ENCODE measurements at regions not wholly inside any gene's neighbourhood (a gene's known extent, or its start where the extent isn't known, plus 50 kb on each side); places are given as distances from the start of the nearest gene placed in this dataset.

GRCh38 chr6:156508923-156509322 is 268.3 kb upstream of the ARID1B start:
- H3K27ac ChIP-seq (ENCODE audit: low read depth, low read length, poor library complexity, severe bottlenecking): no peak overlapping the region
- H3K9me3 ChIP-seq (ENCODE audit: low read length): no peaks in the 10 kb centered on the region
- H3K4me2 ChIP-seq (ENCODE audit: low read length): peak overlapping the region; percentile 10; the same call in 1 of the 2 replicates
- peaks cover 13% of the 10 kb centered on the region for H3K4me1 ChIP-seq (ENCODE audit: insufficient read depth, low read length, poor library complexity, severe bottlenecking)
- no peak overlapping the region for H2AFZ ChIP-seq (ENCODE audit: low read length)
- CTCF ChIA-PET (ENCODE audit: unreplicated experiment): no interaction called here
- DNase-seq (ENCODE audit: low spot score): peak; percentile 82
- no TSS peak for BruUV-seq (replicated peaks)
- H3K36me3 ChIP-seq (ENCODE audit: insufficient read depth, low read length): no peaks in the 10 kb centered on the region
- no peaks in the 10 kb centered on the region for H3K79me2 ChIP-seq (ENCODE audit: insufficient read depth, low read depth, low read length)
- no peaks in the 10 kb centered on the region for H3K9me2 ChIP-seq (ENCODE audit: insufficient read depth, low read length)
- POLR2A ChIA-PET: interaction anchor here (0.8 to 2.2 kb wide), 2 partner anchors 9 to 133 kb away, joined by 3 to 9 read pairs; no protein-coding TSS in a partner anchor
- no peak overlapping the region for H3K4me3 ChIP-seq (ENCODE audit: low read depth, low read length, poor library complexity, severe bottlenecking)
- intact Hi-C loops (cut with micrococcal nuclease; ENCODE audit: unreplicated experiment): no loop called here
- no peaks in the 10 kb centered on the region for H4K20me1 ChIP-seq (ENCODE audit: insufficient read depth, low read length)
- TF ChIP-seq EZH2phosphoT487 (IDR thresholded peaks at IDR 0.05; ENCODE audit: borderline replicate concordance, low read depth, low read length): no peak
- TF ChIP-seq, protein P1, sequence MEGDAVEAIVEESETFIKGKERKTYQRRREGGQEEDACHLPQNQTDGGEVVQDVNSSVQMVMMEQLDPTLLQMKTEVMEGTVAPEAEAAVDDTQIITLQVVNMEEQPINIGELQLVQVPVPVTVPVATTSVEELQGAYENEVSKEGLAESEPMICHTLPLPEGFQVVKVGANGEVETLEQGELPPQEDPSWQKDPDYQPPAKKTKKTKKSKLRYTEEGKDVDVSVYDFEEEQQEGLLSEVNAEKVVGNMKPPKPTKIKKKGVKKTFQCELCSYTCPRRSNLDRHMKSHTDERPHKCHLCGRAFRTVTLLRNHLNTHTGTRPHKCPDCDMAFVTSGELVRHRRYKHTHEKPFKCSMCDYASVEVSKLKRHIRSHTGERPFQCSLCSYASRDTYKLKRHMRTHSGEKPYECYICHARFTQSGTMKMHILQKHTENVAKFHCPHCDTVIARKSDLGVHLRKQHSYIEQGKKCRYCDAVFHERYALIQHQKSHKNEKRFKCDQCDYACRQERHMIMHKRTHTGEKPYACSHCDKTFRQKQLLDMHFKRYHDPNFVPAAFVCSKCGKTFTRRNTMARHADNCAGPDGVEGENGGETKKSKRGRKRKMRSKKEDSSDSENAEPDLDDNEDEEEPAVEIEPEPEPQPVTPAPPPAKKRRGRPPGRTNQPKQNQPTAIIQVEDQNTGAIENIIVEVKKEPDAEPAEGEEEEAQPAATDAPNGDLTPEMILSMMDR (conservative IDR thresholded peaks at IDR 0.05; ENCODE audit: low read length): no peak

DNA sequence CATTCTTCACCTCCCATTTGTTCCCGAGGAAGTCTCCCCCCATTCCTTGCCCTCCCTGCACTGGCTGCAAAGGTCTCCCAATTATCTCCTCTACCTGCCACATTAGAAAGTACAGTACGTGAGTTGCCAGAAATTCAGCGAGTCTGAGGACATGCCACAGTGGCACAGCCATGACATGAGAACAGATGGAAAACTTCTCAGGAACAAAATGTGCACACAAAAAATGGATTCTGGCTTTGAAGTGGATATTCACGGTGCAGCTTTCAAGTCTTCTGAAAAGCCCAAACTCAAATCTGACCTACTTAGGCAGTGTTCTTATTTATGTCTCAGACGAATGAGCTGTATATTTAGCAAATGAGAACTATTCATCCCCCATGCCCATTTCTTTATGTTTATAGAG is 269.1 kb upstream of the ARID1B start:
- H3K4me3 ChIP-seq (ENCODE audit: low read depth, low read length, poor library complexity, severe bottlenecking): no peak overlapping the region
- BruUV-seq (replicated peaks): no TSS peak
- POLR2A ChIA-PET: interaction anchor here (0.7 to 2.2 kb wide), 2 partner anchors 8 to 62 kb away, joined by 3 to 9 read pairs; no protein-coding TSS in a partner anchor
- H3K4me2 ChIP-seq (ENCODE audit: low read length): no peak overlapping the region
- H3K9me2 ChIP-seq (ENCODE audit: insufficient read depth, low read length): no peaks in the 10 kb centered on the region
- DNase-seq (ENCODE audit: low spot score): no peak
- no peaks in the 10 kb centered on the region for H3K79me2 ChIP-seq (ENCODE audit: insufficient read depth, low read depth, low read length)
- H4K20me1 ChIP-seq (ENCODE audit: insufficient read depth, low read length): no peaks in the 10 kb centered on the region
- no peaks in the 10 kb centered on the region for H3K36me3 ChIP-seq (ENCODE audit: insufficient read depth, low read length)
- no peak overlapping the region for H2AFZ ChIP-seq (ENCODE audit: low read length)
- H3K9me3 ChIP-seq (ENCODE audit: low read length): no peaks in the 10 kb centered on the region
- intact Hi-C loops (cut with micrococcal nuclease; ENCODE audit: unreplicated experiment): no loop called here
- H3K27ac ChIP-seq (ENCODE audit: low read depth, low read length, poor library complexity, severe bottlenecking): no peak overlapping the region
- CTCF ChIA-PET (ENCODE audit: unreplicated experiment): no interaction called here
- peaks cover 13% of the 10 kb centered on the region for H3K4me1 ChIP-seq (ENCODE audit: insufficient read depth, low read length, poor library complexity, severe bottlenecking)
- TF ChIP-seq, protein P1 (conservative IDR thresholded peaks at IDR 0.05; ENCODE audit: low read length): no peak
- TF ChIP-seq EZH2phosphoT487 (IDR thresholded peaks at IDR 0.05; ENCODE audit: borderline replicate concordance, low read depth, low read length): no peak

DNA sequence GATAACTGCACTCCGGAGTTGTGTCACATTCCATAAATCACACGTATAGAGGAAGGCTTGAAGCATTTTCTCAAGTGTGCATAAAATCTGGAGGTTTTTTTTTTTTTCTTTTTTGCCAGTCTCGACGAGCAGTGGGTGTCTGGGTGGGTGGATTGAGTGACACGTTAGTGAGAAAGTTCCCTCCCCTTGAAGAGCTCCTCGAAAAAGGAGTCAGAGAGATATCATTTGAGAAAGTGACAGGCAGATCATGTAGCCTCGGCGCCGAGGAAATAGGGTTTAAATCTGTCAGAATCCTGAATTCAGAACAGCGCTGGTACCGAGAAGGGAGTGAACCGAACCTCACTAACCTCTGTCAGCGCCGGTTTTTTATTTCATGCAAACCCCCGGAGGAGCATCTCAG is 269.5 kb upstream of the ARID1B start:
- H3K36me3 ChIP-seq (ENCODE audit: insufficient read depth, low read length): no peaks in the 10 kb centered on the region
- ChIA-PET POLR2A (interaction anchor here (0.7 to 1.7 kb wide), 3 partner anchors 18 to 1164 kb away, joined by 3 to 4 read pairs (median 4); no protein-coding TSS in a partner anchor), CTCF (ENCODE audit: unreplicated experiment) (no interaction called here)
- H3K4me2 ChIP-seq (ENCODE audit: low read length): no peak overlapping the region
- H4K20me1 ChIP-seq (ENCODE audit: insufficient read depth, low read length): no peaks in the 10 kb centered on the region
- H3K4me3 ChIP-seq (ENCODE audit: low read depth, low read length, poor library complexity, severe bottlenecking): no peak overlapping the region
- intact Hi-C loops (cut with micrococcal nuclease; ENCODE audit: unreplicated experiment): no loop called here
- BruUV-seq (replicated peaks): no TSS peak
- H3K27ac ChIP-seq (ENCODE audit: low read depth, low read length, poor library complexity, severe bottlenecking): no peak overlapping the region
- no peak overlapping the region for H2AFZ ChIP-seq (ENCODE audit: low read length)
- H3K9me3 ChIP-seq (ENCODE audit: low read length): no peaks in the 10 kb centered on the region
- TF ChIP-seq, protein P1 (conservative IDR thresholded peaks at IDR 0.05; ENCODE audit: low read length): no peak
- TF ChIP-seq EZH2phosphoT487 (IDR thresholded peaks at IDR 0.05; ENCODE audit: borderline replicate concordance, low read depth, low read length): no peak
- H3K79me2 ChIP-seq (ENCODE audit: insufficient read depth, low read depth, low read length): no peaks in the 10 kb centered on the region
- no peaks in the 10 kb centered on the region for H3K9me2 ChIP-seq (ENCODE audit: insufficient read depth, low read length)
- DNase-seq (ENCODE audit: low spot score): no peak
- H3K4me1 ChIP-seq (ENCODE audit: insufficient read depth, low read length, poor library complexity, severe bottlenecking): peaks cover 13% of the 10 kb centered on the region

Measured in OCI-LY7 (cell line).